HG03571 (cell line): ENCODE measurements at regions not wholly inside any gene's neighbourhood (a gene's known extent, or its start where the extent isn't known, plus 50 kb on each side); places are given as distances from the start of the nearest gene placed in this dataset.

Experiments
- ATAC-seq: cut with Tn5 transposase; IDR thresholded peaks from one replicate; pipeline ENCODE4 v1.9.1; 2021; ENCODE audit not compliant: unreplicated experiment

GRCh38 chr16:55949518-55949917, 74.3 kb upstream of the CES5A start:
- no peak for ATAC-seq

- no peak for ATAC-seq
These were observed 73.1 kb upstream of the CES5A start for GRCh38 chr16:55948230-55948629.

GRCh38 chr16:55947366-55947765, 72.2 kb upstream of the CES5A start:
- no peak for ATAC-seq

- no peak for ATAC-seq
These were observed 69.2 kb upstream of the CES5A start for GRCh38 chr16:55944377-55944802.

GRCh38 chr16:55943267-55943666, 68.1 kb upstream of the CES5A start:
- ATAC-seq = no peak

GRCh38 chr16:55942821-55943220, 67.6 kb upstream of the CES5A start:
- no peak for ATAC-seq

- ATAC-seq = no peak
These were observed 66.4 kb upstream of the CES5A start for GRCh38 chr16:55941552-55941951.

- ATAC-seq = no peak
These were observed 63.0 kb upstream of the CES5A start for GRCh38 chr16:55938126-55938525.

GRCh38 chr16:55933038-55933437, 57.9 kb upstream of the CES5A start:
- ATAC-seq = no peak

GRCh38 chr16:55930036-55930435, 54.9 kb upstream of the CES5A start:
- ATAC-seq = no peak

- no peak for ATAC-seq
These were observed 54.0 kb upstream of the CES5A start for GRCh38 chr16:55929181-55929580.

GRCh38 chr16:55925242-55925641, 50.1 kb upstream of the CES5A start:
- no peak for ATAC-seq
